T-cell (primary cell): ENCODE measurements at regions not wholly inside any gene's neighbourhood (a gene's known extent, or its start where the extent isn't known, plus 50 kb on each side); places are given as distances from the start of the nearest gene placed in this dataset.
"Not testable (repeated sequence)": the region's sequence is repeated elsewhere in the genome, so short reads cannot be mapped to it uniquely, and the experiment has no call there.

Experiments
- ATAC-seq, 4 experiments: fragments of 200-7000 bp in 3 of 4; fragments of 150-1000 bp in 1 of 4; cut with Tn5 transposase; replicated peaks in 1 of 4; 1 replicate in 3 of 4; 2 replicates in 1 of 4; pipeline ENCODE4 v1.10.0; 2021; ENCODE audit warnings: moderate library complexity in 3 of 4, mild to moderate bottlenecking in 2 of 4, moderate number of reproducible peaks in 1 of 4
- CTCF ChIA-PET, 2 donors: fragments of 300-600 bp; sonication (Branson Sonifier 250); formaldehyde crosslinking; loops; one replicate each; lab custom pipeline; 2022; ENCODE audit warnings: antibody characterized with exemption in 2 of 2; lab: Charles Lee
- POLR2A ChIA-PET, 2 donors: fragments of 300-600 bp; sonication (Branson Sonifier 250); formaldehyde crosslinking; loops; one replicate each; lab custom pipeline; 2022; ENCODE audit warnings: antibody characterized with exemption in 2 of 2; lab: Charles Lee
- DNase-seq, 35 experiments: peaks; one replicate each; pipeline versions ENCODE4 v3.0.0 to v3.0.0-alpha.2; 2013 to 2023
- H3K27ac ChIP-seq: one replicate; pipeline ENCODE4 v1.5.1; 2013; ENCODE audit warnings: low read length
- H3K27me3 ChIP-seq, 2 experiments: replicated peaks in 1 of 2; 1 replicate in 1 of 2; 2 replicates in 1 of 2; pipeline versions ENCODE4 v1.6.1 to v1.7.0; 2013; ENCODE audit warnings: low read length in 1 of 2, mixed read lengths in 1 of 2; ENCODE audit not compliant: control insufficient read depth in 2 of 2, insufficient read depth in 2 of 2; ENCODE audit errors: extremely low read depth in 1 of 2
- H3K36me3 ChIP-seq, 2 donors: 1 replicate in 1 of 2; 2 replicates in 1 of 2; pipeline versions ENCODE4 v1.6.1 to v1.7.0; 2013; ENCODE audit warnings: low read length in 1 of 2; ENCODE audit not compliant: control insufficient read depth in 2 of 2, insufficient read depth in 1 of 2; ENCODE audit errors: extremely low read depth in 1 of 2
- H3K4me1 ChIP-seq, 2 experiments: 1 replicate in 1 of 2; 2 replicates in 1 of 2; pipeline versions ENCODE4 v1.6.1 to v1.7.0; 2013; ENCODE audit warnings: low read length in 2 of 2, mixed read lengths in 1 of 2; ENCODE audit not compliant: insufficient read depth in 2 of 2, control insufficient read depth in 1 of 2; ENCODE audit errors: extremely low read depth in 1 of 2
- H3K4me3 ChIP-seq, 2 donors: 1 replicate in 1 of 2; 2 replicates in 1 of 2; pipeline versions ENCODE4 v1.5.1 to v1.7.0; 2013; ENCODE audit warnings: mild to moderate bottlenecking in 2 of 2, low read length in 1 of 2, moderate library complexity in 1 of 2; ENCODE audit not compliant: control insufficient read depth in 1 of 2; ENCODE audit errors: extremely low read depth in 1 of 2
- H3K9me3 ChIP-seq: 2 replicates; pipeline ENCODE4 v1.7.0; 2013
- H3K27ac Mint-ChIP-seq, 2 donors: one replicate each; pipeline ENCODE4 v1.8.0; 2020 to 2021; ENCODE audit warnings: mild to moderate bottlenecking in 2 of 2, mixed read lengths in 2 of 2
- H3K27me3 Mint-ChIP-seq, 2 donors: one replicate each; pipeline ENCODE4 v1.8.0; 2021 to 2022; ENCODE audit warnings: mixed read lengths in 2 of 2
- H3K36me3 Mint-ChIP-seq: one replicate; pipeline ENCODE4 v1.8.0; 2021; ENCODE audit warnings: mixed read lengths
- H3K4me1 Mint-ChIP-seq, 3 donors: one replicate each; pipeline ENCODE4 v1.8.0; 2020 to 2022; ENCODE audit warnings: mixed read lengths in 3 of 3, mild to moderate bottlenecking in 1 of 3
- H3K4me3 Mint-ChIP-seq, 3 donors: one replicate each; pipeline ENCODE4 v1.8.0; 2020 to 2022; ENCODE audit warnings: mild to moderate bottlenecking in 3 of 3, mixed read lengths in 3 of 3, moderate library complexity in 3 of 3
- H3K9me3 Mint-ChIP-seq, 3 donors: one replicate each; pipeline ENCODE4 v1.8.0; 2020 to 2022; ENCODE audit warnings: mixed read lengths in 3 of 3
- WGBS: methylation state at CpG from one replicate; pipeline ENCODE4 v1.1.5; 2013; ENCODE audit warnings: missing lambda C conversion rate; ENCODE audit not compliant: insufficient coverage; 5-methylcytosine and 5-hydroxymethylcytosine counted together

DNA sequence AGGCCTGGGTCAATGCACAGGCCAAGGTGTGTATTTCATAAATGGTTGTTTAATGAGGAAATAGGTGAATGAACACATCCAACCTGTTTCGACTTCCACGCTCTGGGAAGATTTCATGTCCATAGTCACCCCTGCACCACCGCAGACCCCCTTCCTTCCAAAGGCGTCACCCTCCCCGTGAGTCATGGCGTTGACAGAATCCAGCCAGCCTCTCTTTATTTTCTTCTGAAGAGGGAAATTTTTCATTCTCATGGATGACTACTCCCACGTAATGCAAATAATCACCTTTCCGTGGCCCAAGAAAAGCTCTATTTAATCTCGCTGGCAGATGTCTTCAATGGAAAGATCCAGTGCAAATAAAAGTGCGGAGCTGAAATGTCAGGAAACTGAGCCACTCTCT, 75.3 kb upstream of the FOXK1 start:
- peaks cover 0 to under 1% of the 10 kb centered on the region in 2 donors for H3K27me3 Mint-ChIP-seq
- no peaks in the 10 kb centered on the region for H3K9me3 ChIP-seq
- H3K4me3 Mint-ChIP-seq: no peak overlapping the region
- no peaks in the 10 kb centered on the region for H3K9me3 Mint-ChIP-seq
- CTCF ChIA-PET: interaction anchor here in 1 of 2 donors (0.6 kb wide), 1 partner anchor 168 kb away, joined by 5 read pairs; the partner anchor contains the start of gene AP5Z1
- H3K36me3 Mint-ChIP-seq: no peaks in the 10 kb centered on the region
- no peaks in the 10 kb centered on the region for H3K4me1 ChIP-seq
- H3K27ac Mint-ChIP-seq: no peak overlapping the region
- H3K36me3 ChIP-seq: no peaks in the 10 kb centered on the region
- 82% methylated on average over 2 of the region's 10 CpGs for WGBS
- H3K4me1 Mint-ChIP-seq: no peaks in the 10 kb centered on the region
- no peak overlapping the region for H3K4me3 ChIP-seq
- peaks cover 0 to 12% of the 10 kb centered on the region in 2 experiments for H3K27me3 ChIP-seq
- POLR2A ChIA-PET: interaction anchor here in 1 of 2 donors (0.6 kb wide), 1 partner anchor 1665 kb away, joined by 8 read pairs; no protein-coding TSS in a partner anchor
- DNase-seq: no peak
- no peak overlapping the region for H3K27ac ChIP-seq
- no peak for ATAC-seq

DNA sequence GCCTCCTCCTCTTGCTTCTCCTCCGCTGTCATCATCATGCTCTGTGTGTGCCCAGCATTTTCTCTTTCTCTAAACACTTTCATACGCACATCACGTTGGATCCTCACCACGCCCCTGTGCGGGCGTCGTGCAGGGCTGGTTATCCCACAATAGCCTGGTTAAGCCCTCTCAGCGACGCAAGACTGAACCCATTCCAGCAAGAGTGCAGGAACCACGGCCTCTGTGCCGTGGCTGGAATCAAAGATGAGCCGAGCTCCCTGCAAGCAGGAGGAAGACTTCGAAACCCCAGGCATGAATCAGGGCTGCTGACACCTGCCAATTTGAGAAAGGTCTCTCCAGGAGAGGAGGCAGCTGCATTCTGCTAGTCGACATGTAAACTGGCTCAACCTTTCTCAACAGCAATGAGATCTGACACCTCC, 74.8 kb upstream of the FOXK1 start:
- Mint-ChIP-seq H3K27ac (no peak overlapping the region), H3K36me3 (no peaks in the 10 kb centered on the region), H3K4me3 (no peak overlapping the region), H3K4me1 (no peaks in the 10 kb centered on the region), H3K27me3 (no peaks in the 10 kb centered on the region), H3K9me3 (no peaks in the 10 kb centered on the region)
- DNase-seq (no peak), ATAC-seq (no peak)
- Histone ChIP-seq H3K27me3 (peaks cover 0 to 12% of the 10 kb centered on the region in 2 experiments), H3K4me1 (no peaks in the 10 kb centered on the region), H3K27ac (no peak overlapping the region), H3K36me3 (no peaks in the 10 kb centered on the region), H3K9me3 (no peaks in the 10 kb centered on the region), H3K4me3 (no peak overlapping the region)
- POLR2A ChIA-PET: no interaction called here
- 83% methylated on average over 14 of the region's 14 CpGs for WGBS
- CTCF ChIA-PET: interaction anchor here in 1 of 2 donors (0.6 to 1.3 kb wide), 2 partner anchors 147 to 168 kb away, joined by 4 to 5 read pairs; partner anchors contain the start of gene AP5Z1

DNA sequence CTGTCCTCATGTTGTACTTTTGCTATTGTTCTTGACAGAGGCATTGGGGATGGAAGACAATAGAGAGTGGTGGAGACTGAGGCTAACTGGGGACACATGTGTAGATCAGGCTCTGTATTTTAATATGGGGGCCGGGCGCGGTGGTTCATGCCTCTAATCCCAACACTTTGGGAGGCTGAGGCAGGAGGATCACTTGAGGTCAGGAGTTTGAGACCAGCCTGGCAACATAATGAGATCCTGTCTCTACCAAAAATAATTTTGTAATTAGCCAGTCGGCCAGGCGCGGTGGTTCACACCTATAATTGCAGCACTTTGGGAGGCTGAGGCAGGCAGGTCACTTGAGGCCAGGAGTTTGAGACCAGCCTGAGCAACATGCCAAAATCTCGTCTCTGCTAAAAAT, 72.5 kb upstream of the FOXK1 start:
- H3K4me1 Mint-ChIP-seq: peaks cover 12 to 14% (median 13%) of the 10 kb centered on the region in 3 donors
- DNase-seq, H3K9me3 ChIP-seq, H3K27me3 Mint-ChIP-seq, H3K36me3 Mint-ChIP-seq, H3K27ac ChIP-seq, H3K27ac Mint-ChIP-seq, H3K4me3 ChIP-seq, POLR2A ChIA-PET, H3K9me3 Mint-ChIP-seq, H3K36me3 ChIP-seq, ATAC-seq, H3K4me3 Mint-ChIP-seq, H3K27me3 ChIP-seq: not testable (repeated sequence)
- WGBS: no CpG with 5 or more reads among the region's 7 CpGs
- CTCF ChIA-PET: interaction anchor here (0.7 to 0.8 kb wide), 2 partner anchors 10 to 145 kb away, joined by 4 to 6 read pairs; no protein-coding TSS in a partner anchor
- H3K4me1 ChIP-seq: peaks cover 4 to 10% of the 10 kb centered on the region in 2 experiments

DNA sequence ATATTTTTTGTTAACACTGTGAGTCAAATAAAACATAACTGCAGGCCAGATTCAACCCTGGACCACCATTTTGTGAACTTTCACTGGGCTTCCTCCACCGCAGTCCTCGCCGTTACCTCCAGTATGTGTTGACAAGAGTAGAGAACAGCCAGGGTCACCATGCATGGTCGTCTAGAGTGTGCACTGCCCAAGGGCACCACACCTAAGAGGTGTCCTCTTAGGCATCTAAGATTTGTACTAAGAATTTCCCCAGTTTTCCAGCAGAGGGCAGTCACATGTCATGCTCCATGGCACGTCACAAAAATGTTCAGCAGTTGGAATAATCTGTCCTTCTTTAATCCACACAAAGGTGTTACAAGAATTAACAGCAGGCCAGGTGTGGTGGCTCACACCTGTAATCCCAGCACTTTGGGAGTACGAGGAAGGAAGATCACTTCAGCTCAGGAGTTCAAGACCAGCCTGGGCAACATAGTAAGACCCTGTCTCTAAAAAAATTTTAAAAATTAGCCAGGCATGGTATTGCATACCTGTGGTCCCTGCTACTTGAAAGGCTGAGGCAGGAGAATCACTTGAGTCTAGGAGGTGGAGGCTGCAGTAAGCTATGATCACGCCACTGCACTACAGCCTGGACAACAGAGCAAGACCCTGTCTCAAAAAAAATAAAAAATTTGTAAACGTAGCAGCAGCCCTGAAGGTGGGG, 71.2 kb upstream of the FOXK1 start:
- Histone ChIP-seq H3K4me3 (no peak overlapping the region), H3K27ac (no peak overlapping the region), H3K36me3 (no peaks in the 10 kb centered on the region), H3K4me1 (peaks cover 4 to 10% of the 10 kb centered on the region in 2 experiments), H3K27me3 (peaks cover 0 to 5% of the 10 kb centered on the region in 2 experiments), H3K9me3 (no peaks in the 10 kb centered on the region)
- Mint-ChIP-seq H3K36me3 (no peaks in the 10 kb centered on the region), H3K4me1 (peaks cover 12 to 14% (median 13%) of the 10 kb centered on the region in 3 donors), H3K4me3 (no peak overlapping the region), H3K9me3 (no peaks in the 10 kb centered on the region), H3K27me3 (no peaks in the 10 kb centered on the region), H3K27ac (no peak overlapping the region)
- DNase-seq (peak; percentile 7 to 83 (median 43)), ATAC-seq (peak; percentile 69 to 82 (median 78))
- POLR2A ChIA-PET: no interaction called here
- CTCF ChIA-PET: interaction anchor here (0.7 to 1.2 kb wide), 4 partner anchors 31 to 144 kb away, joined by 3 to 4 read pairs (median 3); no protein-coding TSS in a partner anchor
- 41% methylated on average over 7 of the region's 8 CpGs for WGBS

DNA sequence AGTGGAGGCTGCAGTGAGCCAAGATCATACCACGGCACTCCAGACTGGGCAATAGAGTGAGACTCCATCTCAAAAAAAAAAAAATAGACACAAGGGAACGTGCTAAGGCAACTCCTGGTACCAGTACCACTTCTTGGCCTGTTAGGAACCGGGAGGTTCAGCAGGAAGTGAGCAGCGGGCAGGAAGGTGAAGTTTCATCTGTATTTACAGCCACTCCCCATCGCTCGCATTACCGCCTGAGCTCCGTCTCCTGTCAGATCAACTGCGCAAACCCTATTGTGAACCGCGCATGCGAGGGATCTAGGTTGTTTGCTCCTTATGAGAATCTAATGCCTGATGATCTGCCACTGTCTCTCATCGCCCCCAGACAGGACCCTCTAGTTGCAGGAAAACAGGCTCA, 69.9 kb upstream of the FOXK1 start:
- Histone ChIP-seq H3K4me1 (peaks cover 4 to 10% of the 10 kb centered on the region in 2 experiments), H3K27me3 (peaks cover 0 to 5% of the 10 kb centered on the region in 2 experiments), H3K27ac (no peak overlapping the region), H3K36me3 (no peaks in the 10 kb centered on the region), H3K9me3 (no peaks in the 10 kb centered on the region), H3K4me3 (no peak overlapping the region)
- no peak for ATAC-seq
- WGBS: 86% methylated on average over 4 of the region's 13 CpGs
- ChIA-PET CTCF (interaction anchor here in 1 of 2 donors (0.5 to 1.2 kb wide), 4 partner anchors 12 to 143 kb away, joined by 3 to 6 read pairs (median 4); no protein-coding TSS in a partner anchor), POLR2A (no interaction called here)
- DNase-seq: no peak
- H3K4me3 Mint-ChIP-seq: no peak overlapping the region
- no peaks in the 10 kb centered on the region for H3K36me3 Mint-ChIP-seq
- no peak overlapping the region for H3K27ac Mint-ChIP-seq
- no peaks in the 10 kb centered on the region for H3K27me3 Mint-ChIP-seq
- peaks cover 12 to 14% (median 13%) of the 10 kb centered on the region in 3 donors for H3K4me1 Mint-ChIP-seq
- no peaks in the 10 kb centered on the region for H3K9me3 Mint-ChIP-seq

DNA sequence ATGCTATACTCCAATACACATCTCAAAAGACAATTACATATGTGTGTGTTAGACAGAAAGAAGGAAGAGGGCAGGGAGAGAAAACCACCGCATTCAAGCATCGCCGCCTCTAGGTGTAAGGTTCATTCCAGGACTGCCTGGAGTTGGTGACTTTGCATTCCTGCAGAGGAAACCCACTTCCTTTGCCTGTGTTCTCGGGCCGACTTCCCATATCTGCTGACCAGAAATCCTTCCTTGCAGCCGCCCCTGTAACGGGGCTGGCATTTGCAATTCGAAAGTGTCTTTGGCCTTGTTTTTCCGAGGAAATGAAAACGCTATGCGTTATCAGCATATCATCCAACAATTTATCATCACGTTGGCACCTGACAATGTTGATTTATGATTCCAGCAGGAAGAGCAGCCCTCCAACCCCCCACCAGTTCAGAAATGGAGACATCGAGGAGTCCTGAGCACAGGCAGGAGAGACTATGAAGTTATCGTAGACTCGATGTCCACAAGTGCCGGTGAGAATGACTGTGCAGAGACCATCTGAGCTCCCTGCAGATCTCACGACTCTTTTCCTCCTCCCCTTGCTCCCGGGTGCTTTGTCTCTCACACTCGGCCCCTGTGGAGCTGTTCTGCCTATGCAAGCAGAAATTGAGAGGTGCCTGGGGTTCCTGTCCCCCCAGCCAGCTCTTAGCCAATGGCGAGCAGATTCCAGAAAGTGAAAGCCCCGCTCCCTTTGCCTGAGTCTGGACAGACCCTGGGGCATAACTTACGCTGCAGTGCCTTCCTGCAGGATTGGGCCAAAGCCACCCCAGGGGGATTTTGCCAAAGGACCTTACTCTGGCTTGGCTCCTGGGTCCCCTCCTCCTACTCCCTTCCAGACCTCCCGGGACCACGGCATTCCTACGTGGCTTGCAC, 68.9 kb upstream of the FOXK1 start:
- ChIA-PET CTCF (interaction anchor here (0.6 to 0.7 kb wide), 2 partner anchors 12 to 108 kb away, joined by 4 to 6 read pairs; no protein-coding TSS in a partner anchor), POLR2A (no interaction called here)
- Mint-ChIP-seq H3K27me3 (no peaks in the 10 kb centered on the region), H3K36me3 (no peaks in the 10 kb centered on the region), H3K4me1 (peaks cover 12 to 14% (median 13%) of the 10 kb centered on the region in 3 donors), H3K4me3 (peak overlapping the region; percentile 46 to 68 (median 59)), H3K27ac (peak overlapping the region; percentile 37 to 41), H3K9me3 (no peaks in the 10 kb centered on the region)
- Histone ChIP-seq H3K36me3 (no peaks in the 10 kb centered on the region), H3K27me3 (peaks cover 0 to 5% of the 10 kb centered on the region in 2 experiments), H3K9me3 (no peaks in the 10 kb centered on the region), H3K27ac (no peak overlapping the region), H3K4me1 (peaks cover 4 to 10% of the 10 kb centered on the region in 2 experiments), H3K4me3 (no peak overlapping the region)
- ATAC-seq (peak in 2 of 4 experiments; percentile 19 to 24), DNase-seq (no peak)
- 51% methylated on average over 16 of the region's 25 CpGs for WGBS
